Lower leg skin (tissue), 4 donors: ENCODE measurements at regions not wholly inside any gene's neighbourhood (a gene's known extent, or its start where the extent isn't known, plus 50 kb on each side); places are given as distances from the start of the nearest gene placed in this dataset.

Experiments used
- DNase-seq, 2 donors: peaks; one replicate each; pipeline ENCODE4 v3.0.0-alpha.2; 2019; ENCODE audit warnings: low spot score in 2 of 2
- H3K4me3 ChIP-seq: fragments of 200-600 bp; sonication (generic); 2 replicates; pipeline ENCODE4 v1.5.1; 2017; ENCODE audit warnings: mild to moderate bottlenecking, low read depth; ENCODE audit not compliant: poor library complexity, severe bottlenecking
- CTCF ChIP-seq, 3 donors: fragments of 450-650 bp; IDR thresholded peaks; one replicate each; pipeline ENCODE4 v1.5.1; 2016; ENCODE audit warnings: antibody characterized with exemption in 3 of 3, mild to moderate bottlenecking in 3 of 3, moderate library complexity in 2 of 3
- POLR2A ChIP-seq, 2 donors: fragments of 450-650 bp; IDR thresholded peaks; one replicate each; pipeline ENCODE4 v1.6.1; 2016 to 2017; ENCODE audit warnings: antibody characterized with exemption in 2 of 2, mild to moderate bottlenecking in 1 of 2, moderate library complexity in 1 of 2
- WGBS, 2 donors: methylation state at CpG; one replicate each; pipeline ENCODE4 v1.1.5; 2018; 5-methylcytosine and 5-hydroxymethylcytosine counted together
- intact Hi-C: fragments of 100-400 bp; cut with DNase I; formaldehyde crosslinking; loops from one replicate; pipeline ENCODE4 v1.15.0; 2023; ENCODE audit warnings: low total_unique reads

DNA sequence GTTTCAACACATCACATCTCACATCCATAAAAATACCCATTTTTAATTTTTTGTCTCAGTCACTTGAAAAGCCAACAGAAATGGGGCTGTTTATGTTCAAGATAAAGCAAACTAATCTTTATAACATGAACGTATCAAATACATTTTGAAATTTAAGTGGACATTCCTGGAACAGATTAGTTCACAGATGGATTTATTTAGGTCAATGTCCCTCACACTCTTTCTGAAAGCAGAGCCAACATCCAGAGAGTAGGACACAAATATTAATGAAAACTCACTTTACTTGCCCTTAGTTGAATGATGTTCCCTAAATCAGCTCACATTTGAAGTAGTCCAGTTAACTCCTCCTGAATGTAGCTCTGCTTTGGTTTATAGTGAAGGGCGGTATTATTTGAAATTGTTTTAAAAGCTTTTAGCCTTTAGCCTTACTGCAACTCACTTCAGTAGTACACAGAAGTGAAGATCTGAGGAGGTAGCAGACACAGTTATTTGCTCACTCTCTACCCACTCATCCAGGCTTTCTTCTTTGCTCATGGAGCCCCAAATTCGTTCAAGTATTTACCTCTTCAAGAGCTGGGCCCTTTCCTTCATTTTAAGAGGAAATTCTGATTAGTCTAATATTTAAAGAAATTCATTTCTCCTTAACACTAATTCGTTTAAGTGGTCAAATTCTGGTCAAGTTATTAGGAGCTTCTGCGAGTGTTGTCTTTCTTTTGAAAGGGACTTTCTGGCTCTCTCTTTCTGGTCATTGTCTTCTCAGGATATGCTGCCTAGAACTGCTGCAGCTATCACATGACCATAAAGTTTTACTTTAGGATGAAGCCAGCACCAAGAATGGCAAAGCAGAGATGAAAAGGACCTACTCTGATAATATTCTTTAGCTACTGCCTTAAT is 180.6 kb upstream of the AGR3 start:
- no peak for DNase-seq
- TF ChIP-seq POLR2A (IDR thresholded peaks at IDR 0.05) (no peak), CTCF (IDR thresholded peaks at IDR 0.05) (no peak)
- WGBS, 2 donors, result 66 to 67% methylated on average over 5 of the region's 5 CpGs
- intact Hi-C loops, result no loop called here
- H3K4me3 ChIP-seq, result no peak overlapping the region

- no peak for DNase-seq
- TF ChIP-seq POLR2A (IDR thresholded peaks at IDR 0.05) (no peak), CTCF (IDR thresholded peaks at IDR 0.05) (no peak)
- H3K4me3 ChIP-seq, result no peak overlapping the region
- intact Hi-C loops, result no loop called here
These were observed 181.2 kb upstream of the AGR3 start for GRCh38 chr7:17063045-17063383.

- no peak for TF ChIP-seq CTCF (IDR thresholded peaks at IDR 0.05)
- TF ChIP-seq POLR2A (IDR thresholded peaks at IDR 0.05), result no peak
- intact Hi-C loops, result no loop called here
- 61 to 72% methylated on average over 1 of the region's 1 CpG for WGBS, 2 donors
These were observed 185.9 kb upstream of the AGR3 start for GRCh38 chr7:17067691-17068090.

GRCh38 chr7:17069146-17069545 is 187.4 kb upstream of the AGR3 start:
- DNase-seq, result peak in 1 of 2 donors; percentile 21
- WGBS, 2 donors, result 53 to 61% methylated on average over 4 of the region's 4 CpGs
- H3K4me3 ChIP-seq, result no peak overlapping the region
- TF ChIP-seq CTCF (IDR thresholded peaks at IDR 0.05) (no peak), POLR2A (IDR thresholded peaks at IDR 0.05) (no peak)
- intact Hi-C loops, result no loop called here

More at GRCh38 chr7:17067691-17068090, 185.9 kb upstream of the AGR3 start:
- no peak for DNase-seq
- H3K4me3 ChIP-seq, result no peak overlapping the region

GRCh38 chr7:17070231-17070708 is 188.5 kb upstream of the AGR3 start:
- TF ChIP-seq POLR2A (IDR thresholded peaks at IDR 0.05) (no peak), CTCF (IDR thresholded peaks at IDR 0.05) (no peak)
- peak in 1 of 2 donors; percentile 83 for DNase-seq
- H3K4me3 ChIP-seq, result no peak overlapping the region
- intact Hi-C loops, result no loop called here
- 38 to 64% methylated on average over 1 of the region's 1 CpG for WGBS, 2 donors
